ENCODE measurements at regions not wholly inside any gene's neighbourhood (a gene's known extent, or its start where the extent isn't known, plus 50 kb on each side); places are given as distances from the start of the nearest gene placed in this dataset.

GRCh38 chr10:30770229-30770628, 140.7 kb upstream of the LYZL2 start:
- H4K8ac ChIP-seq (ENCODE audit: extremely low read depth, insufficient read depth, low read length): no peak overlapping the region
- peaks cover 22 to 29% of the 10 kb centered on the region in 2 experiments for H3K9me3 ChIP-seq (ENCODE audit: insufficient read depth in 2 of 2, low read depth in 1 of 2, low read length in 1 of 2)
- H2AK5ac ChIP-seq (ENCODE audit: low read depth, low read length): no peak overlapping the region
- H3K56ac ChIP-seq (replicated peaks; ENCODE audit: insufficient read length, low read depth, low read length): no peak overlapping the region
- H3K27ac ChIP-seq (ENCODE audit: low read depth, low read length): no peak overlapping the region
- H4K91ac ChIP-seq (replicated peaks; ENCODE audit: insufficient read length, low read length): no peak overlapping the region
- H2BK12ac ChIP-seq (ENCODE audit: low read depth, low read length): no peak overlapping the region
- H3K9ac ChIP-seq (replicated peaks in 1 of 4; ENCODE audit: extremely low read depth in 1 of 4, low read depth in 3 of 4, low read length in 3 of 4): no peak overlapping the region
- H3K79me2 ChIP-seq (ENCODE audit: control insufficient read depth in 1 of 2, insufficient read depth in 2 of 2, low read length in 2 of 2): no peaks in the 10 kb centered on the region
- H3K27me3 ChIP-seq (replicated peaks in 1 of 4; ENCODE audit: control insufficient read depth in 3 of 4, extremely low read depth in 1 of 4, insufficient read depth in 3 of 4, low read length in 3 of 4): no peaks in the 10 kb centered on the region
- DNase-seq (ENCODE audit: low read depth in 1 of 2, low spot score in 2 of 2) (no peak), FAIRE-seq (no peak)
- TF ChIP-seq POLR2AphosphoS5 (IDR thresholded peaks at IDR 0.05; ENCODE audit: low read depth, low read length): no peak
- no peak for TF ChIP-seq CTBP2 (IDR thresholded peaks at IDR 0.05; ENCODE audit: borderline replicate concordance, insufficient read depth, insufficient read length, low read length)
- no peak for TF ChIP-seq SAP30 (IDR thresholded peaks at IDR 0.05; ENCODE audit: insufficient read depth, insufficient replicate concordance, low read length)
- TF ChIP-seq NRF1 (IDR thresholded peaks at IDR 0.05; ENCODE audit: low read depth, low read length): no peak
- TF ChIP-seq KDM1A (IDR thresholded peaks at IDR 0.05; ENCODE audit: borderline replicate concordance, low read length): no peak
- H3K36me3 ChIP-seq (ENCODE audit: control insufficient read depth in 2 of 4, insufficient read depth in 4 of 4, low read length in 3 of 4): peaks cover 0 to 2% (median 0%) of the 10 kb centered on the region in 4 experiments; a peak in 1 of 8 replicates
- no peaks in the 10 kb centered on the region for H3K4me1 ChIP-seq (replicated peaks in 1 of 4; ENCODE audit: control insufficient read depth in 3 of 4, insufficient read depth in 4 of 4, low read length in 3 of 4)
- no peak overlapping the region for H2BK15ac ChIP-seq (ENCODE audit: low read length)
- no peak overlapping the region for H2AFZ ChIP-seq (ENCODE audit: low read length)
- no peak overlapping the region for H3K4me2 ChIP-seq (ENCODE audit: insufficient read depth in 1 of 2, low read depth in 2 of 2, low read length in 2 of 2)
- 93% methylated on average over 2 of the region's 2 CpGs; no CpG with 5 or more reads in 1 of the 2 experiments for WGBS, 2 experiments (ENCODE audit: extremely low coverage in 1 of 2, insufficient coverage in 1 of 2, insufficient read length in 1 of 2, insufficient replicate concordance in 2 of 2, low coverage in 1 of 2, low lambda C conversion rate in 2 of 2, missing lambda C conversion rate in 1 of 2)
- H3K23ac ChIP-seq (ENCODE audit: insufficient read length): no peak overlapping the region
- H2BK20ac ChIP-seq (ENCODE audit: low read length): no peak overlapping the region
- H4K5ac ChIP-seq (ENCODE audit: insufficient read length, low read depth, low read length): no peak overlapping the region
- peaks cover 7% of the 10 kb centered on the region; the same call in 1 of the 2 replicates for H3K23me2 ChIP-seq (ENCODE audit: low read depth, low read length)
- H3K79me1 ChIP-seq (ENCODE audit: low read depth, low read length): no peaks in the 10 kb centered on the region
- H4K20me1 ChIP-seq (replicated peaks in 1 of 2; ENCODE audit: control insufficient read depth in 1 of 2, insufficient read depth in 2 of 2, low read length in 2 of 2): peaks cover 0 to 2% of the 10 kb centered on the region in 2 experiments
- CTCF ChIA-PET (ENCODE audit: partially characterized antibody): interaction anchor here (2.0 to 2.4 kb wide), 2 partner anchors 13 to 19 kb away, joined by 6 to 15 read pairs; no protein-coding TSS in a partner anchor
- POLR2A ChIA-PET (ENCODE audit: partially characterized antibody): no interaction called here
- no peak overlapping the region for H3K4ac ChIP-seq (replicated peaks; ENCODE audit: insufficient read length, low read depth, low read length)
- H2BK120ac ChIP-seq (replicated peaks; ENCODE audit: low read depth, low read length): no peak overlapping the region
- H3K18ac ChIP-seq (ENCODE audit: extremely low read depth, low read length): no peak overlapping the region
- H3K14ac ChIP-seq (ENCODE audit: insufficient read length): no peak overlapping the region
- no peak overlapping the region for H2BK5ac ChIP-seq (ENCODE audit: low read depth, low read length)
- H3K4me3 ChIP-seq (ENCODE audit: extremely low read depth in 1 of 4, insufficient read depth in 2 of 4, low read depth in 3 of 4, low read length in 4 of 4): no peak overlapping the region

All from H1 (cell line).